Neural progenitor cell (in vitro differentiated cells): ENCODE measurements at regions not wholly inside any gene's neighbourhood (a gene's known extent, or its start where the extent isn't known, plus 50 kb on each side); places are given as distances from the start of the nearest gene placed in this dataset.

Experiments used
- DNase-seq: peaks from one replicate; pipeline ENCODE4 v3.0.0-alpha.2; 2016; ENCODE audit warnings: low spot score
- H2AFZ ChIP-seq: fragments of 200-600 bp; sonication (generic); replicated peaks from 2 replicates; pipeline ENCODE4 v1.6.1; 2016; ENCODE audit warnings: antibody characterized with exemption
- H3F3A ChIP-seq: fragments of 200-600 bp; sonication (generic); 2 replicates; pipeline ENCODE4 v1.6.1; 2016; ENCODE audit warnings: antibody characterized with exemption, low read depth
- H3K27ac ChIP-seq: fragments of 200-600 bp; sonication (generic); 2 replicates; pipeline ENCODE4 v1.5.1; 2016; ENCODE audit warnings: mild to moderate bottlenecking
- H3K27me3 ChIP-seq: fragments of 200-600 bp; sonication (generic); 2 replicates; pipeline ENCODE4 v1.6.1; 2016; ENCODE audit warnings: mild to moderate bottlenecking, moderate library complexity
- H3K36me3 ChIP-seq: fragments of 200-600 bp; sonication (generic); 2 replicates; pipeline ENCODE4 v1.5.1; 2016
- H3K4me1 ChIP-seq: fragments of 200-600 bp; sonication (generic); 2 replicates; pipeline ENCODE4 v1.6.1; 2016; ENCODE audit warnings: mixed run types
- H3K4me2 ChIP-seq: fragments of 200-600 bp; sonication (generic); 2 replicates; pipeline ENCODE4 v1.6.1; 2016
- H3K4me3 ChIP-seq: fragments of 200-600 bp; sonication (generic); 2 replicates; pipeline ENCODE4 v1.5.1; 2016
- H3K79me2 ChIP-seq: fragments of 200-600 bp; sonication (generic); 2 replicates; pipeline ENCODE4 v1.6.1; 2016; ENCODE audit warnings: low read depth
- H3K9ac ChIP-seq: fragments of 200-600 bp; sonication (generic); 2 replicates; pipeline ENCODE4 v1.6.1; 2016
- H3K9me3 ChIP-seq: fragments of 200-600 bp; sonication (generic); 2 replicates; pipeline ENCODE4 v1.5.1; 2016; ENCODE audit warnings: low read depth
- H4K20me1 ChIP-seq: fragments of 200-600 bp; sonication (generic); 2 replicates; pipeline ENCODE4 v1.6.1; 2016; ENCODE audit warnings: low read depth
- H3K27ac Mint-ChIP-seq: 3 replicates; pipeline ENCODE4 v1.8.0; 2021; ENCODE audit warnings: mixed read lengths
- H3K27me3 Mint-ChIP-seq: 2 replicates; pipeline ENCODE4 v1.8.0; 2022; ENCODE audit warnings: low read depth, mild to moderate bottlenecking, inconsistent platforms, moderate library complexity, mixed read lengths; ENCODE audit not compliant: insufficient read depth
- H3K36me3 Mint-ChIP-seq: 3 replicates; pipeline ENCODE4 v1.8.0; 2021; ENCODE audit warnings: mixed read lengths
- H3K4me1 Mint-ChIP-seq: 3 replicates; pipeline ENCODE4 v1.8.0; 2021; ENCODE audit warnings: mixed read lengths
- H3K4me3 Mint-ChIP-seq: 3 replicates; pipeline ENCODE4 v1.8.0; 2021; ENCODE audit warnings: mild to moderate bottlenecking, moderate library complexity, mixed read lengths
- H3K9me3 Mint-ChIP-seq: 3 replicates; pipeline ENCODE4 v1.8.0; 2020; ENCODE audit warnings: mixed read lengths
- CTCF ChIP-seq: fragments of 200-600 bp; sonication (generic); IDR thresholded peaks from 2 replicates; pipeline ENCODE4 v1.5.1; 2017; ENCODE audit warnings: antibody characterized with exemption, mild to moderate bottlenecking
- EZH2 ChIP-seq: fragments of 200-600 bp; sonication (generic); IDR thresholded peaks from 2 replicates; pipeline ENCODE4 v1.6.1; 2017; ENCODE audit warnings: antibody characterized with exemption, mild to moderate bottlenecking, moderate library complexity
- EZH2phosphoT487 ChIP-seq: fragments of 200-600 bp; sonication (generic); IDR thresholded peaks from 2 replicates; pipeline ENCODE4 v1.6.1; 2017; ENCODE audit warnings: antibody characterized with exemption

- Histone ChIP-seq H3K27ac (no peak overlapping the region), H3K4me2 (no peak overlapping the region), H3K4me3 (no peak overlapping the region), H3K27me3 (no peaks in the 10 kb centered on the region), H3K4me1 (no peaks in the 10 kb centered on the region), H3K79me2 (no peaks in the 10 kb centered on the region), H3K9ac (no peak overlapping the region), H3K36me3 (no peaks in the 10 kb centered on the region), H3F3A (no peaks in the 10 kb centered on the region), H2AFZ (no peak overlapping the region), H4K20me1 (no peaks in the 10 kb centered on the region), H3K9me3 (no peaks in the 10 kb centered on the region)
- Mint-ChIP-seq H3K4me3 (no peak overlapping the region), H3K4me1 (no peaks in the 10 kb centered on the region), H3K36me3 (no peaks in the 10 kb centered on the region), H3K9me3 (no peaks in the 10 kb centered on the region), H3K27ac (no peak overlapping the region), H3K27me3 (no peaks in the 10 kb centered on the region)
- TF ChIP-seq CTCF (no peak), EZH2 (no peak), EZH2phosphoT487 (no peak)
- no peak for DNase-seq
These were observed 299.2 kb upstream of the API5 start for GRCh38 chr11:43012606-43013005.

GRCh38 chr11:43021466-43021865, 290.3 kb upstream of the API5 start:
- Mint-ChIP-seq H3K9me3 (no peaks in the 10 kb centered on the region), H3K27me3 (no peaks in the 10 kb centered on the region), H3K27ac (no peak overlapping the region), H3K36me3 (no peaks in the 10 kb centered on the region), H3K4me1 (peaks cover 15% of the 10 kb centered on the region), H3K4me3 (no peak overlapping the region)
- H3K4me3 ChIP-seq: no peak overlapping the region
- no peak overlapping the region for H3K4me2 ChIP-seq
- DNase-seq: peak; percentile 51
- no peaks in the 10 kb centered on the region for H3K27me3 ChIP-seq
- no peak overlapping the region for H3K9ac ChIP-seq
- H4K20me1 ChIP-seq: no peaks in the 10 kb centered on the region
- peak overlapping the region; percentile 26 for H2AFZ ChIP-seq
- no peaks in the 10 kb centered on the region for H3K79me2 ChIP-seq
- TF ChIP-seq EZH2 (no peak), CTCF (peak; percentile 55)
- no peaks in the 10 kb centered on the region for H3K4me1 ChIP-seq
- H3K27ac ChIP-seq: no peak overlapping the region
- H3K9me3 ChIP-seq: no peaks in the 10 kb centered on the region
- no peaks in the 10 kb centered on the region for H3F3A ChIP-seq
- H3K36me3 ChIP-seq: no peaks in the 10 kb centered on the region

GRCh38 chr11:43034341-43034740, 277.5 kb upstream of the API5 start:
- no peak overlapping the region for H3K4me3 Mint-ChIP-seq
- no peak overlapping the region for H3K4me2 ChIP-seq
- H3K4me1 ChIP-seq: no peaks in the 10 kb centered on the region
- no peaks in the 10 kb centered on the region for H3K79me2 ChIP-seq
- H3K9me3 Mint-ChIP-seq: no peaks in the 10 kb centered on the region
- H3K27me3 Mint-ChIP-seq: peaks cover 6% of the 10 kb centered on the region
- no peak for TF ChIP-seq EZH2
- no peak for TF ChIP-seq EZH2phosphoT487
- no peak for TF ChIP-seq CTCF
- H3K36me3 Mint-ChIP-seq: no peaks in the 10 kb centered on the region
- H3K9me3 ChIP-seq: no peaks in the 10 kb centered on the region
- H3K4me1 Mint-ChIP-seq: no peaks in the 10 kb centered on the region
- H4K20me1 ChIP-seq: no peaks in the 10 kb centered on the region
- no peaks in the 10 kb centered on the region for H3F3A ChIP-seq
- no peak overlapping the region for H2AFZ ChIP-seq
- no peak overlapping the region for H3K4me3 ChIP-seq
- H3K27ac ChIP-seq: no peak overlapping the region
- no peaks in the 10 kb centered on the region for H3K36me3 ChIP-seq
- no peak for DNase-seq
- no peaks in the 10 kb centered on the region for H3K27me3 ChIP-seq
- H3K27ac Mint-ChIP-seq: no peak overlapping the region
- H3K9ac ChIP-seq: no peak overlapping the region

- H3K9me3 ChIP-seq: no peaks in the 10 kb centered on the region
- no peak for TF ChIP-seq EZH2
- no peak for TF ChIP-seq EZH2phosphoT487
- no peak for TF ChIP-seq CTCF
- Mint-ChIP-seq H3K27ac (no peak overlapping the region), H3K27me3 (peaks cover 6% of the 10 kb centered on the region), H3K9me3 (no peaks in the 10 kb centered on the region), H3K4me1 (no peaks in the 10 kb centered on the region), H3K4me3 (no peak overlapping the region), H3K36me3 (no peaks in the 10 kb centered on the region)
- H3K27ac ChIP-seq: no peak overlapping the region
- H2AFZ ChIP-seq: no peak overlapping the region
- no peaks in the 10 kb centered on the region for H4K20me1 ChIP-seq
- no peak overlapping the region for H3K4me2 ChIP-seq
- H3K9ac ChIP-seq: no peak overlapping the region
- no peak overlapping the region for H3K4me3 ChIP-seq
- no peaks in the 10 kb centered on the region for H3F3A ChIP-seq
- DNase-seq: no peak
- no peaks in the 10 kb centered on the region for H3K79me2 ChIP-seq
- no peaks in the 10 kb centered on the region for H3K4me1 ChIP-seq
- H3K36me3 ChIP-seq: no peaks in the 10 kb centered on the region
- no peaks in the 10 kb centered on the region for H3K27me3 ChIP-seq
These were observed 276.7 kb upstream of the API5 start for GRCh38 chr11:43035086-43035485.
